Ovary (tissue), 7 donors: ENCODE measurements at regions not wholly inside any gene's neighbourhood (a gene's known extent, or its start where the extent isn't known, plus 50 kb on each side); places are given as distances from the start of the nearest gene placed in this dataset.

Source experiments
- DNase-seq, 5 donors: peaks; one replicate each; pipeline ENCODE4 v3.0.0-alpha.2; 2019 to 2020
- H3K27ac ChIP-seq, 2 donors: fragments of 200-600 bp; one replicate each; pipeline versions ENCODE4 v1.5.1 to v1.8.0; 2019 to 2022
- H3K27me3 ChIP-seq: fragments of 200-600 bp; one replicate; pipeline ENCODE4 v1.8.0; 2022
- H3K36me3 ChIP-seq: fragments of 200-600 bp; sonication (generic); one replicate; pipeline ENCODE4 v1.5.1; 2019
- H3K4me1 ChIP-seq: one replicate; pipeline ENCODE4 v1.8.1; 2013; ENCODE audit warnings: mild to moderate bottlenecking, moderate library complexity; ENCODE audit not compliant: insufficient read depth
- H3K4me3 ChIP-seq: fragments of 200-600 bp; sonication (generic); one replicate; pipeline ENCODE4 v1.5.1; 2017
- H3K9me3 ChIP-seq, 2 donors: fragments of 200-600 bp in 1 of 2; sonication (generic) in 1 of 2; one replicate each; pipeline versions ENCODE4 v1.5.1 to v1.8.1; 2013 to 2019; ENCODE audit warnings: mild to moderate bottlenecking in 1 of 2, moderate library complexity in 1 of 2
- CTCF ChIP-seq, 3 donors: fragments of 450-650 bp in 2 of 3; fragments of 200-600 bp in 1 of 3; IDR thresholded peaks; one replicate each; pipeline versions ENCODE4 v1.5.1 to v1.8.0; 2016 to 2022; ENCODE audit warnings: antibody characterized with exemption in 3 of 3, mild to moderate bottlenecking in 1 of 3
- EP300 ChIP-seq: sonication (generic); formaldehyde crosslinking; IDR thresholded peaks from one replicate; pipeline ENCODE4 v1.6.1; 2017; ENCODE audit warnings: antibody characterized with exemption
- POLR2A ChIP-seq: fragments of 450-650 bp; IDR thresholded peaks from one replicate; pipeline ENCODE4 v1.6.1; 2017; ENCODE audit warnings: antibody characterized with exemption, mild to moderate bottlenecking, moderate library complexity
- WGBS, 3 donors: extraction: QIAGEN DNeasy Blood & Tissue Kit in 1 of 3; methylation state at CpG; one replicate each; pipeline versions ENCODE4 v1.1.5 to v1.1.7; 2013 to 2017; 5-methylcytosine and 5-hydroxymethylcytosine counted together
- intact Hi-C, 4 donors: fragments of 100-400 bp; cut with DNase I; formaldehyde crosslinking; loops; one replicate each; pipeline versions ENCODE4 v1.11.0 to v1.15.1; 2022 to 2023
- donor health status: DM: no; HTN: no; CAD: no; lungs with moderate emphysema.
- donor health status: DM: no; HTN: no; CAD: no.
- donor health status: Bipolar disorder and iron deficiency.
- donor health status: DM: no; HTN: no; CAD: no.
- donor health status: DM: yes; HTN: yes; CAD: no.

- Histone ChIP-seq H3K27me3 (no peaks in the 10 kb centered on the region), H3K4me1 (no peaks in the 10 kb centered on the region), H3K4me3 (no peak overlapping the region), H3K36me3 (no peaks in the 10 kb centered on the region), H3K9me3 (no peaks in the 10 kb centered on the region), H3K27ac (no peak overlapping the region)
- TF ChIP-seq POLR2A = no peak
- TF ChIP-seq EP300 = no peak
- TF ChIP-seq CTCF (IDR thresholded peaks at IDR 0.05) = no peak
- DNase-seq = no peak
- 37 to 46% (median 44%) methylated on average over 10 of the region's 10 CpGs for WGBS, 3 donors
- intact Hi-C loops = no loop called here
Measured at GRCh38 chr11:31871310-31872075, 60.4 kb upstream of the PAX6 start.

- no peak for DNase-seq
- TF ChIP-seq POLR2A = no peak
- TF ChIP-seq CTCF (IDR thresholded peaks at IDR 0.05) = no peak
- TF ChIP-seq EP300 = no peak
- no peaks in the 10 kb centered on the region for H3K36me3 ChIP-seq
- no peaks in the 10 kb centered on the region for H3K4me1 ChIP-seq
- no peaks in the 10 kb centered on the region for H3K9me3 ChIP-seq
- no peak overlapping the region for H3K27ac ChIP-seq
- no peak overlapping the region for H3K4me3 ChIP-seq
- no peaks in the 10 kb centered on the region for H3K27me3 ChIP-seq
- WGBS, 3 donors = 13 to 18% (median 18%) methylated on average over 13 of the region's 13 CpGs
- intact Hi-C loops = no loop called here
Measured at GRCh38 chr11:31870609-31871309, 59.6 kb upstream of the PAX6 start.

- H3K9me3 ChIP-seq = no peaks in the 10 kb centered on the region
- no peaks in the 10 kb centered on the region for H3K4me1 ChIP-seq
- H3K36me3 ChIP-seq = no peaks in the 10 kb centered on the region
- TF ChIP-seq EP300 = no peak
- TF ChIP-seq CTCF (IDR thresholded peaks at IDR 0.05) = no peak
- TF ChIP-seq POLR2A = no peak
- intact Hi-C loops = no loop called here
- WGBS, 3 donors = 80 to 86% (median 85%) methylated on average over 5 of the region's 5 CpGs
- no peak overlapping the region for H3K27ac ChIP-seq
- H3K27me3 ChIP-seq = no peaks in the 10 kb centered on the region
- H3K4me3 ChIP-seq = no peak overlapping the region
- DNase-seq = no peak
Measured at GRCh38 chr11:31869986-31870385, 58.9 kb upstream of the PAX6 start.

- no peak for DNase-seq
- Histone ChIP-seq H3K4me3 (no peak overlapping the region), H3K36me3 (no peaks in the 10 kb centered on the region), H3K9me3 (no peaks in the 10 kb centered on the region), H3K4me1 (no peaks in the 10 kb centered on the region), H3K27me3 (no peaks in the 10 kb centered on the region), H3K27ac (no peak overlapping the region)
- 78 to 82% (median 82%) methylated on average over 12 of the region's 12 CpGs for WGBS, 3 donors
- intact Hi-C loops = no loop called here
- TF ChIP-seq EP300 = no peak
- no peak for TF ChIP-seq CTCF (IDR thresholded peaks at IDR 0.05)
- TF ChIP-seq POLR2A = no peak
Measured at GRCh38 chr11:31865606-31866300, 54.6 kb upstream of the PAX6 start.
